Upper lobe of left lung (tissue), 6 donors: ENCODE measurements at regions not wholly inside any gene's neighbourhood (a gene's known extent, or its start where the extent isn't known, plus 50 kb on each side); places are given as distances from the start of the nearest gene placed in this dataset.

ENCODE experiments used
- ATAC-seq, 2 donors: fragments of 200-7000 bp; cut with Tn5 transposase; one replicate each; pipeline ENCODE4 v1.9.1; 2022; ENCODE audit warnings: mild to moderate bottlenecking in 2 of 2, moderate library complexity in 2 of 2; ENCODE audit not compliant: low FRiP score in 2 of 2
- DNase-seq, 2 donors: peaks; one replicate each; pipeline ENCODE4 v3.0.0-alpha.2; 2019 to 2020
- H3K27ac ChIP-seq, 4 donors: fragments of 200-600 bp; sonication (generic); one replicate each; pipeline ENCODE4 v1.5.1; 2016 to 2019
- H3K27me3 ChIP-seq, 4 donors: fragments of 200-600 bp; sonication (generic); one replicate each; pipeline ENCODE4 v1.5.1; 2017 to 2019
- H3K36me3 ChIP-seq, 4 donors: fragments of 200-600 bp; sonication (generic); one replicate each; pipeline ENCODE4 v1.5.1; 2016 to 2019
- H3K4me1 ChIP-seq, 4 donors: fragments of 200-600 bp; sonication (generic); one replicate each; pipeline ENCODE4 v1.5.1; 2018 to 2019
- H3K4me3 ChIP-seq, 4 donors: fragments of 200-600 bp; sonication (generic); one replicate each; pipeline ENCODE4 v1.5.1; 2017 to 2019; ENCODE audit warnings: mild to moderate bottlenecking in 2 of 4, moderate library complexity in 1 of 4
- H3K9me3 ChIP-seq, 4 donors: fragments of 200-600 bp; sonication (generic); one replicate each; pipeline ENCODE4 v1.5.1; 2018 to 2019
- EP300 ChIP-seq, 4 donors: sonication (generic); formaldehyde crosslinking; IDR thresholded peaks; one replicate each; pipeline ENCODE4 v1.5.1; 2017; ENCODE audit warnings: antibody characterized with exemption in 4 of 4, control low read depth in 2 of 4
- POLR2A ChIP-seq, 4 donors: fragments of 450-650 bp; IDR thresholded peaks; one replicate each; pipeline ENCODE4 v1.5.1; 2016 to 2017; ENCODE audit warnings: antibody characterized with exemption in 4 of 4, mild to moderate bottlenecking in 2 of 4
- POLR2AphosphoS5 ChIP-seq, 2 donors: sonication (generic); formaldehyde crosslinking; IDR thresholded peaks; one replicate each; pipeline ENCODE4 v1.5.1; 2017; ENCODE audit warnings: antibody characterized with exemption in 2 of 2
- WGBS, 2 donors: methylation state at CpG; one replicate each; pipeline ENCODE4 v1.1.5; 2017 to 2018; 5-methylcytosine and 5-hydroxymethylcytosine counted together
- TF ChIP-seq, protein P1 (sequence below), 6 experiments: fragments of 450-650 bp in 4 of 6; fragments of 200-600 bp in 2 of 6; sonication (generic) in 2 of 6; IDR thresholded peaks; one replicate each; pipeline ENCODE4 v1.5.1; 2016 to 2019; ENCODE audit warnings: antibody characterized with exemption in 6 of 6
- donor health status: DM: no; HTN: no; CAD: no; lungs with moderate emphysema.
- donor health status: DM: no; HTN: yes; CAD: no; lungs with severe emphysema.

DNA sequence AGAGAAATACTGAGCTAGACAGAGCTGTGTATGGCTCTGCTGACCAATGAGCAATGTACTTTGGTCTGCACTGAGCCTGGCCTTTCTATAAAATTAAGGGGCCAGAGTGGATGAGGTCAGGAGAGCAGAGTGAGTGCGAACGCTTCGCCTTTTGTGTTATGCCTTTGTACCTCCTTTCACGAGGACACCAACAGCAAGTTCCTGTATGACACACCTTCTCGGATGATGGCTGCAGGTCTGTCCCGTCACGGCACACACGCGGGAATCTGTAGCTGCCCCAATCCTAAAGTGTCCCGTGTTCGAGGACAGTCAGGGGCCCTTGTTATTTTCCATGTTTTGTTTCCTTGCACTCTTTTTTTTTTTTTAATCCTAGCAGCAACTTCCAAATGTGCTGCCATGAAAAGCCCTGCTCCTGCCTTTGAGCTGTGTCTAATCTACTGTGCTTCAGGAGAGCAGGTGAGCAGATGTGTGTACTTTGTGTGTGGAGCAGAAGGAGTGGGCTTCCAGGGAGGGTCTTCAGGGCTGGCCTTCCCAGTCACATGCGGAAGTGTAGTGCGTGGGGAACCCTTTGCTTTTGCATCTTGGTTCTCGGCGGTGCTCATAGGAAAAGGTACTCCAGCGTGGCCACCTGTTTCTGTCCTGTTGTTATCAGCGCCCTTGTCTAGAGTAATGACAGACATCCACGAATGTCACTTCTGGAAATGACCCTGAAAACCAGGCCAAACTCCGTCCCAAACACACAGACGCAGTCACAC, 213.2 kb downstream of the NDUFA10 start:
- no peaks in the 10 kb centered on the region for H3K9me3 ChIP-seq
- DNase-seq, result no peak
- no peak overlapping the region for H3K4me3 ChIP-seq
- ATAC-seq, result no peak
- peaks cover 6 to 31% (median 11%) of the 10 kb centered on the region in 4 donors for H3K4me1 ChIP-seq
- H3K27me3 ChIP-seq, result no peaks in the 10 kb centered on the region
- H3K36me3 ChIP-seq, result no peaks in the 10 kb centered on the region
- 94 to 95% methylated on average over 20 of the region's 20 CpGs for WGBS, 2 donors
- TF ChIP-seq, protein P1, sequence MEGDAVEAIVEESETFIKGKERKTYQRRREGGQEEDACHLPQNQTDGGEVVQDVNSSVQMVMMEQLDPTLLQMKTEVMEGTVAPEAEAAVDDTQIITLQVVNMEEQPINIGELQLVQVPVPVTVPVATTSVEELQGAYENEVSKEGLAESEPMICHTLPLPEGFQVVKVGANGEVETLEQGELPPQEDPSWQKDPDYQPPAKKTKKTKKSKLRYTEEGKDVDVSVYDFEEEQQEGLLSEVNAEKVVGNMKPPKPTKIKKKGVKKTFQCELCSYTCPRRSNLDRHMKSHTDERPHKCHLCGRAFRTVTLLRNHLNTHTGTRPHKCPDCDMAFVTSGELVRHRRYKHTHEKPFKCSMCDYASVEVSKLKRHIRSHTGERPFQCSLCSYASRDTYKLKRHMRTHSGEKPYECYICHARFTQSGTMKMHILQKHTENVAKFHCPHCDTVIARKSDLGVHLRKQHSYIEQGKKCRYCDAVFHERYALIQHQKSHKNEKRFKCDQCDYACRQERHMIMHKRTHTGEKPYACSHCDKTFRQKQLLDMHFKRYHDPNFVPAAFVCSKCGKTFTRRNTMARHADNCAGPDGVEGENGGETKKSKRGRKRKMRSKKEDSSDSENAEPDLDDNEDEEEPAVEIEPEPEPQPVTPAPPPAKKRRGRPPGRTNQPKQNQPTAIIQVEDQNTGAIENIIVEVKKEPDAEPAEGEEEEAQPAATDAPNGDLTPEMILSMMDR (IDR thresholded peaks at IDR 0.05), result no peak
- TF ChIP-seq POLR2AphosphoS5 (IDR thresholded peaks at IDR 0.05) (no peak), EP300 (IDR thresholded peaks at IDR 0.05) (no peak), POLR2A (IDR thresholded peaks at IDR 0.05) (no peak)
- H3K27ac ChIP-seq, result no peak overlapping the region

DNA sequence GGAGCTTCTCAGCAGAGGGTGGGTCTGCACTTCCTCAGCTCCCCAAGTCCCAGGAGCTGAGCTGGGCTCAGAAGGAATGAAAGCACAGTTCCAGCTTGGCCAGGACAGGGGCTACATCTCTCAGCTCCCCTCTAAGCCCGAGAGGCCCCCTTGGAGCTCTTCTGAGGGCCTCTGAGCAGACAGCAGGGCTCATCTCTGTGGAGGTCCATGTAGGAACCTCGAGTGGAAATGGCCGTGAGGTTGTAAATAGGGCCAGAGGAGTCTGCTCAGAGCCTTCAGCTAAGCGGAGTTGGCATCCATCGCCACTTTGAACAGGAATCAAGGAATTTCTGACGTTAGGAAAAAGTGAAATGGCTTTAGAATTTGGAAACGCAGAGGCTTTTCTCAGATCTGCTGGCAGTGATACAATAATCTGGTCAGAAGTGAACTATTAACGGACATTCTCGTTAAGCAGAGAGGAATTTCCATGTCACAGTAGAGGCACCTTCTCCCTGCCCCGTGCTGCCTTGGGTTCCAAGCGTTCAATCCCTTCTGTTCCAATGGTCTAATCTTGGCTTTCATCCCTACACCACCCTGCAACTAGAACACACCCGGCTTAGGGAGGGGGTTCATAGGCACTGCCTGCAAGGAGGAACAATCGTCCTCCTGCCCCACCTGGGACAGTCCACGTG, 213.9 kb downstream of the NDUFA10 start:
- H3K4me3 ChIP-seq, result no peak overlapping the region
- H3K9me3 ChIP-seq, result no peaks in the 10 kb centered on the region
- no peaks in the 10 kb centered on the region for H3K36me3 ChIP-seq
- H3K27ac ChIP-seq, result no peak overlapping the region
- no peak for DNase-seq
- H3K27me3 ChIP-seq, result no peaks in the 10 kb centered on the region
- 73 to 77% methylated on average over 13 to 14 of the region's 14 CpGs for WGBS, 2 donors
- peaks cover 6 to 31% (median 11%) of the 10 kb centered on the region in 4 donors for H3K4me1 ChIP-seq
- ATAC-seq, result peak in 1 of 2 donors; percentile 31
- TF ChIP-seq, protein P1 (IDR thresholded peaks at IDR 0.05), result no peak
- TF ChIP-seq POLR2AphosphoS5 (IDR thresholded peaks at IDR 0.05), result no peak
- no peak for TF ChIP-seq POLR2A (IDR thresholded peaks at IDR 0.05)
- TF ChIP-seq EP300 (IDR thresholded peaks at IDR 0.05), result no peak

DNA sequence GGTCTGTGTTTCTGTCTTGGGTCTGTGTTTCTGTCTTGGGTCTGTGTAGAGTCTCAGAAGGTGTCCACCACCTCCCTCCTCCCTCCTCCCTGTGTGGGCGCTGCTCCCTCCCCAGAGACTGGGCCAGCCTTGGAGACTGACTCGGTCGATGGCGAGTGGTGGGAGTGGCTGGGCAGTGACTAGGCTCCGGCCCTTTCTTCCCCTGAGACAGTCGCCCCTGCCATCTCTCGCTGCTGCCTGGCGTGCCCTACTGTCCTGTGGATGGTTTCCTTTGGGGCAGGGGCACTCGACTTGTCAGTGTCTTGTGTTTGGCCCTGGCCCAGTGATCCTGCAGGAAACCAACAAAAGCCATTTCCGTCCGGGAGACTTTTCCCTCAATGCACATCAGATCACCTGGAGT, 215.8 kb downstream of the NDUFA10 start:
- Histone ChIP-seq H3K27ac (no peak overlapping the region), H3K4me3 (no peak overlapping the region), H3K36me3 (no peaks in the 10 kb centered on the region), H3K4me1 (peaks cover 0 to 14% (median 8%) of the 10 kb centered on the region in 4 donors), H3K9me3 (no peaks in the 10 kb centered on the region), H3K27me3 (no peaks in the 10 kb centered on the region)
- 78 to 87% methylated on average over 3 to 11 of the region's 11 CpGs for WGBS, 2 donors
- ATAC-seq, result no peak
- TF ChIP-seq, protein P1 (IDR thresholded peaks at IDR 0.05), result no peak
- TF ChIP-seq POLR2A (IDR thresholded peaks at IDR 0.05) (no peak), POLR2AphosphoS5 (IDR thresholded peaks at IDR 0.05) (no peak), EP300 (IDR thresholded peaks at IDR 0.05) (no peak)
- peak in 1 of 2 donors; percentile 5 for DNase-seq

DNA sequence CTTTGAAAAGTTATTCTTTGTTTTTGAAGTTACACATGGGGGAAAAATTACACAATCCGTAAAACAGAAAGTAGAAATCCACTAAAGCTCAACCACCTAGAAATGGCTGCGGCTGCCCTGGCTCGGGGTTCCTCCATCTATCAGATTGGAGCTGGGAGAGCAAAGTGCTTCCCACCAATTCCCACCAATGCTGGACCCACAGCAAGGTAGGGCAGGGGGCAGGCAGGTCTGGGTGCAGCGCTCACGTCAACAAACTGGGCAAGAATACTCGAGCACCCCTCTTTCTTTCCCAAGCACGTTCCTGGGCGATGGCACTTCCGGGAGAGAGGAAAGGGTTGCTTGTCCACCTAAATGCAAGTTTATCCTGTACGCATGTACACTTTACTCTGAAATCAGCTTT, 217.6 kb downstream of the NDUFA10 start:
- DNase-seq, result no peak
- Histone ChIP-seq H3K4me1 (no peaks in the 10 kb centered on the region), H3K9me3 (no peaks in the 10 kb centered on the region), H3K27ac (no peak overlapping the region), H3K36me3 (no peaks in the 10 kb centered on the region), H3K27me3 (no peaks in the 10 kb centered on the region), H3K4me3 (no peak overlapping the region)
- ATAC-seq, result no peak
- TF ChIP-seq EP300 (IDR thresholded peaks at IDR 0.05) (no peak), POLR2AphosphoS5 (IDR thresholded peaks at IDR 0.05) (no peak), POLR2A (IDR thresholded peaks at IDR 0.05) (no peak)
- TF ChIP-seq, protein P1 (IDR thresholded peaks at IDR 0.05), result no peak
- 83 to 91% methylated on average over 9 to 10 of the region's 10 CpGs for WGBS, 2 donors
